HT-29 (cell line): ENCODE measurements at regions not wholly inside any gene's neighbourhood (a gene's known extent, or its start where the extent isn't known, plus 50 kb on each side); places are given as distances from the start of the nearest gene placed in this dataset.

ENCODE experiments used
- DNase-seq: peaks from one replicate; pipeline ENCODE4 v3.0.0-alpha.2; 2015; ENCODE audit warnings: low spot score

GRCh38 chr6:169897601-169898358, 146.4 kb downstream of the ERMARD start:
- DNase-seq: no peak

- no peak for DNase-seq
Observed at GRCh38 chr6:169896826-169897456, 145.5 kb downstream of the ERMARD start.

DNA sequence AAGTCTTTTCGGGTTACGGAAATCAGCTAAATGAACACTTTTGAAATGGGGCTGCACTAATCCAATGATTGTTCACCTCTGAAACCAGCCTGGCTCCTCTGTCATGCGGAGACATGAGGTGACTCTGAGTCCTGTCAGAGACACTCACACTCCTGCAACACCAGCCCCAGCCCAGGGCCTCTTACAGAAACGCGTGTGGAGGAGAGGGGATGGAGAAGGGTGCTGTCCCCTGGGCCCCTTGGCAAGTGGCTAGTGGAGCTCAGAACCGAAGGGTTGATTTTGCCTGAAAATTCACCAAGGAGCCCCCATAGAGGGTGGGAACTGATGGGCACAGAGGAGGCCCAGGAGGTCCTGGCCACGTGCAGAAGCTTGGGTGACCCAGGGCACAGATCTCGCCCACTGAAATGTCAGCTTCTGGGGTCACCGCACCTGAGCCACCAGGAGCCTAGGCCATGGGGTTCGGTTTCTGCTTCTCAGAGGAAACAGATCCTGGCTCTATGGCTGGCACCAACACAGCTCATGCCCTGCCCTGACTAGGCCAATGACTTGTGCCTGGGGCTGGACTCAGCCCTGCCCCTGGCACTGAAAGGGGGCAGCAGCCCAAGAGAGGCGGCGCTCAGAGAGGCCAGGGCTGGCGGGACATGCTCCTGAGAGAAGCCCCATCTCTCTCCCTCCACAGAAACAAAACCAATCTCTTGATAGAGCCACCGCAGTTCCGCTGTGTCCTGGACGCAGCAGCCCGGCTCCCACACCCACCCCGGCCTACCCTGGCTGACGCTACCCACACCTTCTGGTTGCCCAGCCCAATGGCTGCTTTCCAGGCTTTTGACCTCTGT, 144.7 kb downstream of the ERMARD start:
- no peak for DNase-seq

GRCh38 chr6:169895000-169895759, 143.8 kb downstream of the ERMARD start:
- DNase-seq: no peak

GRCh38 chr6:169894377-169894960, 143.0 kb downstream of the ERMARD start:
- DNase-seq: no peak

GRCh38 chr6:169893624-169894023, 142.2 kb downstream of the ERMARD start:
- no peak for DNase-seq

- no peak for DNase-seq
Observed at GRCh38 chr6:169891846-169892245, 140.4 kb downstream of the ERMARD start.

DNA sequence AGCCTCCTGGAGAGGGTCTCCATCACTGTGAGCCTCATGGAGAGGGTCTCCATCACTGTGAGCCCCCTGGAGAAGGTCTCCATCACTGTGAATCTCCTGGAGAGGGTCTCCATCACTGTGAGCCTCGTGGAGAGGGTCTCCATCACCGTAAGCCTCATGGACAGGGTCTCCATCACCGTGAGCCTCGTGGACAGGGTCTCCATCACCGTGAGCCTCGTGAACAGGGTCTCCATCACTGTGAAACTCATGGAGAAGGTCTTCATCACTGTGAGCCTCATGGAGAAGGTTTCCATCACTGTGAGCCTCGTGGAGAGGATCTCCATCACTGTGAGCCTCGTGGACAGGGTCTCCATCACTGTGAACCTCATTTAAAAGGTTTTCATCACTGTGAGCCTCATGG, 140.0 kb downstream of the ERMARD start:
- DNase-seq: no peak

- no peak for DNase-seq
Observed at GRCh38 chr6:169890901-169891300, 139.5 kb downstream of the ERMARD start.

DNA sequence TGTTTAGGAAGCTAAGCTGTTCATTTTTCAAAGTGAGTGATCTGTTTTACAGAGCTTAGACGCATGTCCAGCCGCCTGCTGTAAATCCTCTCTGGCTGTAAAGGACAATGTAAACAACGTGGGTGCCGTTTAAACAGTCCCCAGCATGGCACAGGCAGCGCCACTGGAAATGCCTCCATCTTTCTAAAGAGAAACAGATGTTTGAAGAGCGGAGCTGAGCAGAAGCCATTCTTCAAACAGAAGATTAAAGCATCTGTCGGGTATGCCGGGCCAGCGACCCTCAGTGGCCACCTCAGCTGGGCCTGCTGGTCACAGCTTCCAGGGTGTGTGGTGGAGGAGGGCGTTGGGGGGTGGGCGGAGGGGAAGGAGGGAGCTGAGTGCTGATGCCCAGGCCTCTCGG, 138.6 kb downstream of the ERMARD start:
- DNase-seq: no peak

- DNase-seq: no peak
Observed at GRCh38 chr6:169887529-169888140, 136.2 kb downstream of the ERMARD start.

DNA sequence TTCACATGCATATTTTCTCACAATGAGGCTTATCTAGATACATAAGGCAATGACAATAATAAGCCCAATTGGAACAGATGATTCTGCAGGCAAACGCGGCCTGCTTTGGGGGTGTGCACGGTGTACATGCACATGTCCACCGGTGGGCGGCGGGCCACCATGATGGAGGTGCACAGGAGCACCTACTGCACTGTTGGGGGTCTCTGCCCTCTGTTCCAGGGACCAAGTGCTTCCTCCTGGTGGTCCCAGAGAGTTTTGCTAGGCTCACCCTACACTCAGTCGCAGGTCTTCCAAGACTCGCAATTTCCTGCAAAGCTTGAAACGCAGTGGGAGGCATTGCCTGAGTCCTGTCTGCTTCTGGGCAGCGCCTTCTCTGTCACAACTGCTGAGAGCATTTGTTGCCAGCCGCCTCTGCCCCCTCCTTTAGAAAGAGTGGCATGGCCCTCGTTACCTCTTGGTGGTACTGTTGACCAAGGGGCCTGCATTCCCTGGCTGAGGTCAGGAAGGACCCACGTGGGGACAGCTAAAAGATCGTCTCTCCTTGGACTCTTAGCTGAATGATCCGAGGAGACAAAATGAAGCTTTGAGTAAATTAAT, 135.3 kb downstream of the ERMARD start:
- DNase-seq: no peak

DNA sequence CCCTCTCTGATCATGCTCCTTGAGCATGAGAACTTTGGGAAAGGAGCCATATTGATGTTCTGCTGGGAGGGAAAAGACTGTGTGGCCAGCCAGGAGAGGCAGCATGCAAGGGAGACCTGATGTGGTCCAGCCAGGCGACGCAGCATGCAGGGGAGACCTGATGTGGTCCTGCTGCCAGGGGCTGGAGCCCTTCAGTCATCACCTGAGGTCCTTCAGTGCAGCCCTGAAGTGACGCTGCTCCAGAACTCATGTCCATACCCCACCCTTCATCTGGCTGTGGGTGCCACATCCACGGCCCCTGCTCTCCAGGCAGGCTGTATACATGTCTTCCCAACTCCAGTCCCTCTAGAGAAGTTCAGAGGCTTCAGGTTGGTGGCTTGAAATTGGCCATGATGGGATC, 134.4 kb downstream of the ERMARD start:
- no peak for DNase-seq

DNA sequence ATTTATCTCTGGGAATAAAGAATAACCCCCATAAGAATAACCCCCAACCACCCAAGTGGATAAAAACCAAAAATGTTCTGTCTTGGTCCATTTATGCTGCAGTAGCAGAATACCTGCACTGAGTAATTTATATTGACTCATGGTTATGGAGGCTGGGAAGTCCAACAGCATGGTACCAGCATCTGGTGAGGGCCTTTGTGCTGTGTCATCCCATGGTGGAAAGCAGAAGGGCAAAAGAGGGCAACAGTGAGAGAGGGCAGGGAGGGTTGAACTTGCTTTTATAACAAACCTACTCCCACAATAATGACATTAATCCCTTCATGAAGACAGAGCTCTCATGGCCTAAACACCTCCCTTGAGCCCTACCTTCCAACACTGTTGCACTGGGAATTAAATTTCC, 133.7 kb downstream of the ERMARD start:
- DNase-seq: no peak

GRCh38 chr6:169884158-169884557, 132.7 kb downstream of the ERMARD start:
- no peak for DNase-seq

DNA sequence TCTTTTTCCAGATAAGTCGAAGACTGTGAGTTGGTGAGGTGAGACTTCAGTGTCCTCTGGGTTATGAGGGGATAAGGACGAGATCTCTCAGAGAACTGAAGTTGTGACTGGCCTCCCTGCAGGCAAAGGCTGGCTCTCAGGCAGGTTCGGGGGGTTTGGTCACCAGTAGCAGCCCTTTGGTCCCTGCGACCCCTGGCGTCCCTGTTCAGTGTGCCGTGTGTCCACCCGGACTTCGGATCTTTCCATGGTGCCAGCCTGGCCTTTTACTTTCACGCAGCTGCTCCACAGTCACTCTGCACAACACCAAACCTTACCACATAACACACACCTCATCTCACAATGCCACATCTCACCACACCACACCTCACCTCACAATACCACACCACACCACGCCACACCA, 131.9 kb downstream of the ERMARD start:
- no peak for DNase-seq

GRCh38 chr6:169881976-169882375, 130.6 kb downstream of the ERMARD start:
- no peak for DNase-seq

DNA sequence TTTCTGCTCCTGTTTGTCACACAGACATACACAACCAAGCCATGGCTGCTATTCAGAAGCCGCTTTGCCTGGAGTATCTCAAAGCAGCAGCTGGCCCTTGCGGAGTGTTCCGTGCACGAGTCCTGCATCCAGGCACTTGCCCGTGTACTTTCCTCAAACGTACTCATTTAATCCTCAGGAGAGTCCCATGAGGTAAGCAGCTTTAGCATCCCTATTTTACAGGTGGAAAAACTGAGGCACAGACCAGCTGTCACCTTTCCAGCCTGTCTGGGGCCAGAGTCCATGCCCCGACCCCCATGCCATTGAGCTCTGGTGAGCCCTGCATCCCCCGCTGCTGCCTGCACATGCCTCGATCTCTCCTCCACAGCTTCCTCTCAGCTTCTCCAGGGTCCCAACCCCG, 130.0 kb downstream of the ERMARD start:
- DNase-seq: no peak

- DNase-seq: no peak
Observed at GRCh38 chr6:169880516-169880915, 129.1 kb downstream of the ERMARD start.

DNA sequence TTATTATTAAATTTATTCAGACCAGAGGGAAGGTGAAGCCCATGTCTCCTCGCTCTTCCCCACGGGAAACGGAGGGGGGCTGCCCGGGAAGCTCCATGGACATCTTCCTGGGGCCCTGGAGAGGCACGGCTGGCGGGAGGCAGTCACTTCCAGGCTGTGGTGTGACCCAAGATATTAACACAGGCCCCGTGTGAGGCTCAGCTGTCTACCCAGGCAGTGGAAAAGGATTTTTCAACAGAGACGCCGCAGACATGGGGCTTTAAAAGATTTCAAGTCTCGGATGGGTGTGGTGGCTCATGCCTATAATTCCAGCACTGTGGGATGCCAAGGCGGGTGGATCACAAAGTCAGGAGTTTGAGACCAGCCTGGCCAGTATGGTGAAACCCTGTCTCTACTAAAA, 117.9 kb downstream of the ERMARD start:
- DNase-seq: no peak

- DNase-seq: no peak
Observed at GRCh38 chr6:169868458-169868857, 117.0 kb downstream of the ERMARD start.
